Breast epithelium (tissue), 4 donors: ENCODE measurements at regions not wholly inside any gene's neighbourhood (a gene's known extent, or its start where the extent isn't known, plus 50 kb on each side); places are given as distances from the start of the nearest gene placed in this dataset.

Experiments used
- DNase-seq, 2 donors: peaks; one replicate each; pipeline ENCODE4 v3.0.0-alpha.2; 2019; ENCODE audit warnings: low spot score in 2 of 2
- H3K27ac ChIP-seq, 2 donors: fragments of 200-600 bp; sonication (generic) in 1 of 2; one replicate each; pipeline ENCODE4 v1.5.1; 2016 to 2019; ENCODE audit warnings: mild to moderate bottlenecking in 1 of 2
- H3K27me3 ChIP-seq, 2 donors: fragments of 200-600 bp; sonication (generic) in 1 of 2; one replicate each; pipeline versions ENCODE4 v1.5.1 to v1.6.0; 2017 to 2019; ENCODE audit warnings: control low read depth in 1 of 2, mild to moderate bottlenecking in 1 of 2
- H3K36me3 ChIP-seq: fragments of 200-600 bp; one replicate; pipeline ENCODE4 v1.5.1; 2019
- H3K4me1 ChIP-seq, 2 donors: fragments of 200-600 bp; sonication (generic); one replicate each; pipeline ENCODE4 v1.5.1; 2016 to 2019; ENCODE audit warnings: control low read depth in 1 of 2
- H3K4me3 ChIP-seq, 3 donors: fragments of 200-600 bp; sonication (generic); 1 replicate in 2 of 3; 2 replicates in 1 of 3; pipeline ENCODE4 v1.5.1; 2016 to 2019; ENCODE audit warnings: mild to moderate bottlenecking in 3 of 3, moderate library complexity in 2 of 3
- H3K9me3 ChIP-seq, 2 donors: fragments of 200-600 bp; sonication (generic) in 1 of 2; one replicate each; pipeline ENCODE4 v1.5.1; 2016 to 2019; ENCODE audit warnings: control low read depth in 1 of 2
- CTCF ChIP-seq, 3 donors: fragments of 450-650 bp; IDR thresholded peaks; one replicate each; pipeline ENCODE4 v1.5.1; 2016 to 2017; ENCODE audit warnings: antibody characterized with exemption in 3 of 3, mild to moderate bottlenecking in 3 of 3, moderate library complexity in 3 of 3
- POLR2A ChIP-seq: fragments of 450-650 bp; IDR thresholded peaks from one replicate; pipeline ENCODE4 v1.6.1; 2016; ENCODE audit warnings: antibody characterized with exemption, mild to moderate bottlenecking, moderate library complexity
- POLR2AphosphoS5 ChIP-seq, 3 donors: sonication (generic); formaldehyde crosslinking; IDR thresholded peaks; one replicate each; pipeline ENCODE4 v1.6.1; 2017; ENCODE audit warnings: antibody characterized with exemption in 3 of 3
- intact Hi-C: fragments of 100-400 bp; cut with DNase I; formaldehyde crosslinking; loops from one replicate; pipeline ENCODE4 v1.15.1; 2023; ENCODE audit warnings: low total_unique reads

GRCh38 chr15:38930851-38931572 is 366.4 kb upstream of the RASGRP1 start:
- Histone ChIP-seq H3K27ac (no peak overlapping the region), H3K36me3 (no peaks in the 10 kb centered on the region), H3K4me3 (no peak overlapping the region), H3K9me3 (no peaks in the 10 kb centered on the region), H3K27me3 (no peaks in the 10 kb centered on the region), H3K4me1 (no peaks in the 10 kb centered on the region)
- no peak for DNase-seq
- no peak for TF ChIP-seq POLR2A
- TF ChIP-seq POLR2AphosphoS5 (IDR thresholded peaks at IDR 0.05): no peak
- no peak for TF ChIP-seq CTCF (IDR thresholded peaks at IDR 0.05)
- intact Hi-C loops: no loop called here

- no peaks in the 10 kb centered on the region for H3K36me3 ChIP-seq
- no peak for DNase-seq
- H3K4me1 ChIP-seq: no peaks in the 10 kb centered on the region
- H3K9me3 ChIP-seq: no peaks in the 10 kb centered on the region
- H3K27ac ChIP-seq: no peak overlapping the region
- no peak overlapping the region for H3K4me3 ChIP-seq
- TF ChIP-seq POLR2AphosphoS5 (IDR thresholded peaks at IDR 0.05) (no peak), CTCF (IDR thresholded peaks at IDR 0.05) (no peak), POLR2A (no peak)
- intact Hi-C loops: no loop called here
- no peaks in the 10 kb centered on the region for H3K27me3 ChIP-seq
These were observed 376.9 kb upstream of the RASGRP1 start for GRCh38 chr15:38941399-38941953.

GRCh38 chr15:38944536-38944935 is 379.9 kb upstream of the RASGRP1 start:
- H3K36me3 ChIP-seq: no peaks in the 10 kb centered on the region
- no peak for TF ChIP-seq POLR2AphosphoS5 (IDR thresholded peaks at IDR 0.05)
- no peak for TF ChIP-seq CTCF (IDR thresholded peaks at IDR 0.05)
- TF ChIP-seq POLR2A: no peak
- no peak for DNase-seq
- no peaks in the 10 kb centered on the region for H3K27me3 ChIP-seq
- H3K9me3 ChIP-seq: no peaks in the 10 kb centered on the region
- intact Hi-C loops: no loop called here
- H3K27ac ChIP-seq: no peak overlapping the region
- no peak overlapping the region for H3K4me3 ChIP-seq
- H3K4me1 ChIP-seq: no peaks in the 10 kb centered on the region

GRCh38 chr15:38945551-38946298 is 381.1 kb upstream of the RASGRP1 start:
- Histone ChIP-seq H3K9me3 (no peaks in the 10 kb centered on the region), H3K4me1 (no peaks in the 10 kb centered on the region), H3K36me3 (no peaks in the 10 kb centered on the region), H3K4me3 (no peak overlapping the region), H3K27ac (no peak overlapping the region), H3K27me3 (no peaks in the 10 kb centered on the region)
- TF ChIP-seq POLR2A (no peak), CTCF (IDR thresholded peaks at IDR 0.05) (no peak), POLR2AphosphoS5 (IDR thresholded peaks at IDR 0.05) (no peak)
- intact Hi-C loops: no loop called here
- DNase-seq: no peak

- H3K27me3 ChIP-seq: no peaks in the 10 kb centered on the region
- TF ChIP-seq POLR2A: no peak
- no peak for TF ChIP-seq CTCF (IDR thresholded peaks at IDR 0.05)
- intact Hi-C loops: no loop called here
- H3K9me3 ChIP-seq: no peaks in the 10 kb centered on the region
- no peaks in the 10 kb centered on the region for H3K4me1 ChIP-seq
- no peak for DNase-seq
- no peak overlapping the region for H3K4me3 ChIP-seq
- no peak overlapping the region for H3K27ac ChIP-seq
- H3K36me3 ChIP-seq: no peaks in the 10 kb centered on the region
These were observed 389.5 kb upstream of the RASGRP1 start for GRCh38 chr15:38954090-38954489.
